IMR-90 (cell line): ENCODE measurements at regions not wholly inside any gene's neighbourhood (a gene's known extent, or its start where the extent isn't known, plus 50 kb on each side); places are given as distances from the start of the nearest gene placed in this dataset.
A peak's percentile ranks its signal among the peaks of the same experiment; 100 is the strongest.

Experiments
- ATAC-seq: fragments of 200-7000 bp; cut with Tn5 transposase; 2 replicates; pipeline ENCODE4 v1.9.1; 2020; ENCODE audit warnings: low read depth, mild to moderate bottlenecking, moderate library complexity
- BruUV-seq: library from RNA; stranded (reverse); fragments of 400-500 nt; replicated peaks from 2 replicates; lab custom pipeline; 2021; lab: Mats Ljungman, UMichigan
- CTCF ChIA-PET: fragments of 300-600 bp; formaldehyde crosslinking; extraction: SDS; loops from one replicate; lab custom pipeline; 2021; ENCODE audit warnings: antibody characterized with exemption; lab: Yijun Ruan, JAX
- POLR2A ChIA-PET: fragments of 300-600 bp; sonication (Branson Sonifier 250); formaldehyde crosslinking; loops from one replicate; lab custom pipeline; 2022; ENCODE audit warnings: antibody characterized with exemption; ENCODE audit not compliant: unreplicated experiment; lab: Charles Lee
- DNase-seq: peaks from one replicate; pipeline ENCODE4 v3.0.0; 2013
- H2AFZ ChIP-seq: replicated peaks from 2 replicates; pipeline ENCODE3; 2013; ENCODE audit warnings: low read length, mild to moderate bottlenecking; ENCODE audit not compliant: poor library complexity
- H2AK5ac ChIP-seq: 2 replicates; pipeline ENCODE4 v1.6.1; 2013; ENCODE audit warnings: low read depth, low read length, inconsistent platforms
- H2AK9ac ChIP-seq: replicated peaks from 2 replicates; pipeline ENCODE3; 2013; ENCODE audit warnings: mild to moderate bottlenecking, low read depth, low read length, moderate library complexity; ENCODE audit not compliant: poor library complexity
- H2BK120ac ChIP-seq: 2 replicates; pipeline ENCODE4 v1.6.1; 2013; ENCODE audit warnings: low read depth, low read length, inconsistent platforms
- H2BK15ac ChIP-seq: 3 replicates; pipeline ENCODE4 v1.6.1; 2013; ENCODE audit warnings: low read depth, low read length, inconsistent platforms
- H2BK20ac ChIP-seq: 2 replicates; pipeline ENCODE4 v1.6.1; 2013; ENCODE audit warnings: low read depth, mild to moderate bottlenecking, inconsistent platforms, low read length, moderate library complexity
- H2BK5ac ChIP-seq: 2 replicates; pipeline ENCODE4 v1.6.1; 2013; ENCODE audit warnings: mild to moderate bottlenecking, low read depth, low read length, inconsistent platforms; ENCODE audit not compliant: poor library complexity, severe bottlenecking
- H3K14ac ChIP-seq: replicated peaks from 2 replicates; pipeline ENCODE4 v1.6.1; 2013; ENCODE audit warnings: low read depth, low read length, inconsistent platforms
- H3K18ac ChIP-seq: 2 replicates; pipeline ENCODE4 v1.6.1; 2013; ENCODE audit warnings: low read depth, low read length, control low read depth
- H3K23ac ChIP-seq: 2 replicates; pipeline ENCODE4 v1.6.1; 2013; ENCODE audit warnings: low read depth, low read length, inconsistent platforms
- H3K27ac ChIP-seq: 2 replicates; pipeline ENCODE4 v1.5.1; 2013; ENCODE audit warnings: mild to moderate bottlenecking, control low read depth, low read length; ENCODE audit not compliant: insufficient read depth
- H3K27me3 ChIP-seq: 2 replicates; pipeline ENCODE4 v1.6.1; 2013; ENCODE audit warnings: low read length; ENCODE audit not compliant: control insufficient read depth, insufficient read depth
- H3K36me3 ChIP-seq: 2 replicates; pipeline ENCODE4 v1.6.1; 2013; ENCODE audit warnings: low read length, mixed read lengths; ENCODE audit not compliant: control insufficient read depth, insufficient read depth
- H3K4ac ChIP-seq: 2 replicates; pipeline ENCODE4 v1.6.1; 2013; ENCODE audit warnings: low read depth, low read length, inconsistent platforms
- H3K4me1 ChIP-seq: 2 replicates; pipeline ENCODE4 v1.6.1; 2013; ENCODE audit warnings: low read length, mixed read lengths; ENCODE audit not compliant: control insufficient read depth, insufficient read depth
- H3K4me2 ChIP-seq: 2 replicates; pipeline ENCODE4 v1.6.1; 2013; ENCODE audit warnings: low read depth, mild to moderate bottlenecking, control low read depth, low read length, moderate library complexity
- H3K4me3 ChIP-seq: 2 replicates; pipeline ENCODE4 v1.5.1; 2013; ENCODE audit warnings: low read depth, mild to moderate bottlenecking, control low read depth, low read length, moderate library complexity; ENCODE audit not compliant: insufficient read depth
- H3K56ac ChIP-seq: 2 replicates; pipeline ENCODE4 v1.6.1; 2013; ENCODE audit warnings: low read length, inconsistent platforms; ENCODE audit not compliant: insufficient read depth; ENCODE audit errors: extremely low read depth
- H3K79me1 ChIP-seq, 2 experiments: 2 replicates each; pipeline ENCODE4 v1.6.1; 2013; ENCODE audit warnings: low read length in 2 of 2, inconsistent platforms in 1 of 2, low read depth in 1 of 2
- H3K9ac ChIP-seq: 2 replicates; pipeline ENCODE4 v1.6.1; 2013; ENCODE audit warnings: low read depth, low read length, control low read depth
- H3K9me1 ChIP-seq: 2 replicates; pipeline ENCODE4 v1.6.1; 2013; ENCODE audit warnings: low read length, inconsistent platforms; ENCODE audit not compliant: insufficient read depth
- H3K9me3 ChIP-seq: 2 replicates; pipeline ENCODE4 v1.6.1; 2013; ENCODE audit warnings: low read length; ENCODE audit not compliant: control insufficient read depth, insufficient read depth
- H4K20me1 ChIP-seq: 2 replicates; pipeline ENCODE4 v1.6.1; 2013; ENCODE audit warnings: low read length, inconsistent platforms; ENCODE audit not compliant: insufficient read depth
- H4K5ac ChIP-seq: 2 replicates; pipeline ENCODE4 v1.6.1; 2013; ENCODE audit warnings: mild to moderate bottlenecking, low read depth, low read length, control low read depth
- H4K8ac ChIP-seq, 2 experiments: 2 replicates each; pipeline ENCODE4 v1.6.1; 2013; ENCODE audit warnings: low read depth in 2 of 2, low read length in 2 of 2, control low read depth in 1 of 2, inconsistent platforms in 1 of 2
- H4K91ac ChIP-seq: 2 replicates; pipeline ENCODE4 v1.6.1; 2013; ENCODE audit warnings: low read depth, low read length, inconsistent platforms; ENCODE audit not compliant: insufficient read depth
- CEBPB ChIP-seq: IDR thresholded peaks from 2 replicates; pipeline ENCODE4 v1.6.1; 2012; ENCODE audit warnings: low read depth, low read length, improper control_type of control experiment
- ELK1 ChIP-seq: fragments of 150-350 bp; IDR thresholded peaks from 2 replicates; pipeline ENCODE4 v1.6.1; 2016; ENCODE audit warnings: low read depth, mild to moderate bottlenecking, low read length, moderate library complexity, borderline replicate concordance
- WGBS, 2 experiments: methylation state at CpG; one replicate each; pipeline versions ENCODE4 v1.1.5 to v1.1.7; 2013; ENCODE audit warnings: missing lambda C conversion rate in 2 of 2; ENCODE audit not compliant: insufficient read length in 1 of 2; ENCODE audit errors: extremely low coverage in 2 of 2; 5-methylcytosine and 5-hydroxymethylcytosine counted together
- dilution Hi-C: fragments of 300-500 bp; cut with HindIII; formaldehyde crosslinking; loops from one replicate; pipeline ENCODE4 v1.14.3; 2018; ENCODE audit warnings: low sequenced_read_pairs; ENCODE audit not compliant: unreplicated experiment
- in situ Hi-C: fragments of 300-500 bp; cut with MboI; formaldehyde crosslinking; loops from 3 replicates; pipeline ENCODE4 v1.14.3; 2019; ENCODE audit warnings: low sequenced_read_pairs, inconsistent platforms, mixed read lengths
- intact Hi-C: fragments of 100-400 bp; cut with micrococcal nuclease; formaldehyde crosslinking; loops from 2 replicates; pipeline ENCODE4 v1.10.0; 2022

- no peaks in the 10 kb centered on the region for H3K9me1 ChIP-seq
- no peaks in the 10 kb centered on the region for H3K4me1 ChIP-seq
- peaks cover 26% of the 10 kb centered on the region for H3K9me3 ChIP-seq
- H4K20me1 ChIP-seq: no peaks in the 10 kb centered on the region
- no peaks in the 10 kb centered on the region for H3K36me3 ChIP-seq
- H2AK5ac ChIP-seq: no peak overlapping the region
- H3K56ac ChIP-seq: no peak overlapping the region
- ATAC-seq (no peak), DNase-seq (no peak)
- intact Hi-C loops (no loop called here), in situ Hi-C loops (no loop called here), dilution Hi-C loops (no loop called here)
- H3K27me3 ChIP-seq: no peaks in the 10 kb centered on the region
- no peaks in the 10 kb centered on the region for H3K79me1 ChIP-seq
- H4K8ac ChIP-seq: no peak overlapping the region
- no peak overlapping the region for H2BK120ac ChIP-seq
- no peak overlapping the region for H2BK15ac ChIP-seq
- H3K4me3 ChIP-seq: no peak overlapping the region
- no peak overlapping the region for H2BK5ac ChIP-seq
- ChIA-PET CTCF (no interaction called here), POLR2A (no interaction called here)
- TF ChIP-seq ELK1 (no peak), CEBPB (peak; percentile 0; the same call in 1 of the 2 replicates)
- no peak overlapping the region for H3K4me2 ChIP-seq
- no TSS peak for BruUV-seq
- H3K18ac ChIP-seq: no peak overlapping the region
- H3K14ac ChIP-seq: no peak overlapping the region
- WGBS, 2 experiments: no CpG with 5 or more reads among the region's 2 CpGs
- no peak overlapping the region for H3K27ac ChIP-seq
- H2AFZ ChIP-seq: no peak overlapping the region
- H2BK20ac ChIP-seq: no peak overlapping the region
- no peak overlapping the region for H4K5ac ChIP-seq
- H3K9ac ChIP-seq: no peak overlapping the region
- no peak overlapping the region for H3K23ac ChIP-seq
- H3K4ac ChIP-seq: no peak overlapping the region
- no peak overlapping the region for H2AK9ac ChIP-seq
- H4K91ac ChIP-seq: no peak overlapping the region
These were observed 1839.2 kb downstream of the TP53TG3F start for GRCh38 chr16:35298460-35299243.
